ENCODE measurements at regions not wholly inside any gene's neighbourhood (a gene's known extent, or its start where the extent isn't known, plus 50 kb on each side); places are given as distances from the start of the nearest gene placed in this dataset.

GRCh38 chr21:14734833-14735232, 188.7 kb upstream of the SAMSN1 start:
- H3K4me1 ChIP-seq (ENCODE audit: control insufficient read depth in 2 of 3, insufficient read depth in 2 of 3, low read depth in 1 of 3, low read length in 3 of 3): no peaks in the 10 kb centered on the region
- no peaks in the 10 kb centered on the region for H3K9me3 ChIP-seq (ENCODE audit: control insufficient read depth in 2 of 3, insufficient read depth in 1 of 3, low read length in 3 of 3)
- intact Hi-C loops (cut with DNase I): no loop called here
- H3K27ac ChIP-seq (ENCODE audit: low read depth in 2 of 2, low read length in 2 of 2): no peak overlapping the region
- no peak overlapping the region for H3K9ac ChIP-seq (ENCODE audit: low read length in 3 of 3)
- TF ChIP-seq CTCF (IDR thresholded peaks at IDR 0.05; ENCODE audit: borderline replicate concordance, extremely low read depth, insufficient read depth): no peak
- H3K27me3 ChIP-seq (ENCODE audit: control insufficient read depth, insufficient read depth, low read length): no peaks in the 10 kb centered on the region
- H3K36me3 ChIP-seq (ENCODE audit: control insufficient read depth in 2 of 3, insufficient read depth in 3 of 3, low read length in 3 of 3): no peaks in the 10 kb centered on the region
- FAIRE-seq: no peak
- DNase-seq: no peak
- H3K4me3 ChIP-seq (ENCODE audit: low read length in 3 of 3): no peak overlapping the region

- no peak overlapping the region for H3K9ac ChIP-seq (ENCODE audit: low read length in 3 of 3)
- no peaks in the 10 kb centered on the region for H3K36me3 ChIP-seq (ENCODE audit: control insufficient read depth in 2 of 3, insufficient read depth in 3 of 3, low read length in 3 of 3)
- intact Hi-C loops (cut with DNase I): no loop called here
- no peak overlapping the region for H3K27ac ChIP-seq (ENCODE audit: low read depth in 2 of 2, low read length in 2 of 2)
- DNase-seq: no peak
- no peaks in the 10 kb centered on the region for H3K27me3 ChIP-seq (ENCODE audit: control insufficient read depth, insufficient read depth, low read length)
- no peak for TF ChIP-seq CTCF (IDR thresholded peaks at IDR 0.05; ENCODE audit: borderline replicate concordance, extremely low read depth, insufficient read depth)
- no peak for FAIRE-seq
- no peak overlapping the region for H3K4me3 ChIP-seq (ENCODE audit: low read length in 3 of 3)
- no peaks in the 10 kb centered on the region for H3K4me1 ChIP-seq (ENCODE audit: control insufficient read depth in 2 of 3, insufficient read depth in 2 of 3, low read depth in 1 of 3, low read length in 3 of 3)
- H3K9me3 ChIP-seq (ENCODE audit: control insufficient read depth in 2 of 3, insufficient read depth in 1 of 3, low read length in 3 of 3): no peaks in the 10 kb centered on the region
Observed at GRCh38 chr21:14734191-14734590, 188.1 kb upstream of the SAMSN1 start.

- Histone ChIP-seq H3K9ac (ENCODE audit: low read length in 3 of 3) (no peak overlapping the region), H3K36me3 (ENCODE audit: control insufficient read depth in 2 of 3, insufficient read depth in 3 of 3, low read length in 3 of 3) (no peaks in the 10 kb centered on the region), H3K27me3 (ENCODE audit: control insufficient read depth, insufficient read depth, low read length) (no peaks in the 10 kb centered on the region), H3K9me3 (ENCODE audit: control insufficient read depth in 2 of 3, insufficient read depth in 1 of 3, low read length in 3 of 3) (no peaks in the 10 kb centered on the region), H3K4me3 (ENCODE audit: low read length in 3 of 3) (no peak overlapping the region), H3K27ac (ENCODE audit: low read depth in 2 of 2, low read length in 2 of 2) (no peak overlapping the region), H3K4me1 (ENCODE audit: control insufficient read depth in 2 of 3, insufficient read depth in 2 of 3, low read depth in 1 of 3, low read length in 3 of 3) (no peaks in the 10 kb centered on the region)
- FAIRE-seq (peak; percentile 80), DNase-seq (no peak)
- no peak for TF ChIP-seq CTCF (IDR thresholded peaks at IDR 0.05; ENCODE audit: borderline replicate concordance, extremely low read depth, insufficient read depth)
- intact Hi-C loops (cut with DNase I): no loop called here
Observed at GRCh38 chr21:14725219-14725618, 179.1 kb upstream of the SAMSN1 start.

- Histone ChIP-seq H3K9me3 (ENCODE audit: control insufficient read depth in 2 of 3, insufficient read depth in 1 of 3, low read length in 3 of 3) (no peaks in the 10 kb centered on the region), H3K27ac (ENCODE audit: low read depth in 2 of 2, low read length in 2 of 2) (no peak overlapping the region), H3K9ac (ENCODE audit: low read length in 3 of 3) (no peak overlapping the region), H3K36me3 (ENCODE audit: control insufficient read depth in 2 of 3, insufficient read depth in 3 of 3, low read length in 3 of 3) (no peaks in the 10 kb centered on the region), H3K4me1 (ENCODE audit: control insufficient read depth in 2 of 3, insufficient read depth in 2 of 3, low read depth in 1 of 3, low read length in 3 of 3) (no peaks in the 10 kb centered on the region), H3K4me3 (ENCODE audit: low read length in 3 of 3) (no peak overlapping the region), H3K27me3 (ENCODE audit: control insufficient read depth, insufficient read depth, low read length) (no peaks in the 10 kb centered on the region)
- intact Hi-C loops (cut with DNase I): no loop called here
- TF ChIP-seq CTCF (IDR thresholded peaks at IDR 0.05; ENCODE audit: borderline replicate concordance, extremely low read depth, insufficient read depth): no peak
- FAIRE-seq: no peak
- DNase-seq: no peak
Observed at GRCh38 chr21:14722841-14723483, 176.8 kb upstream of the SAMSN1 start.

Measured in kidney (tissue), 13 donors.